ENCODE measurements at regions not wholly inside any gene's neighbourhood (a gene's known extent, or its start where the extent isn't known, plus 50 kb on each side); places are given as distances from the start of the nearest gene placed in this dataset.

- Mint-ChIP-seq H3K27ac (ENCODE audit: unreplicated experiment) (no peak overlapping the region), H3K27me3 (ENCODE audit: unreplicated experiment) (no peaks in the 10 kb centered on the region), H3K4me3 (ENCODE audit: unreplicated experiment) (no peak overlapping the region), H3K36me3 (ENCODE audit: unreplicated experiment) (no peaks in the 10 kb centered on the region), H3K4me1 (ENCODE audit: low read depth, unreplicated experiment) (no peaks in the 10 kb centered on the region), H3K9me3 (ENCODE audit: unreplicated experiment) (no peaks in the 10 kb centered on the region)
- TF ChIP-seq, protein P1, sequence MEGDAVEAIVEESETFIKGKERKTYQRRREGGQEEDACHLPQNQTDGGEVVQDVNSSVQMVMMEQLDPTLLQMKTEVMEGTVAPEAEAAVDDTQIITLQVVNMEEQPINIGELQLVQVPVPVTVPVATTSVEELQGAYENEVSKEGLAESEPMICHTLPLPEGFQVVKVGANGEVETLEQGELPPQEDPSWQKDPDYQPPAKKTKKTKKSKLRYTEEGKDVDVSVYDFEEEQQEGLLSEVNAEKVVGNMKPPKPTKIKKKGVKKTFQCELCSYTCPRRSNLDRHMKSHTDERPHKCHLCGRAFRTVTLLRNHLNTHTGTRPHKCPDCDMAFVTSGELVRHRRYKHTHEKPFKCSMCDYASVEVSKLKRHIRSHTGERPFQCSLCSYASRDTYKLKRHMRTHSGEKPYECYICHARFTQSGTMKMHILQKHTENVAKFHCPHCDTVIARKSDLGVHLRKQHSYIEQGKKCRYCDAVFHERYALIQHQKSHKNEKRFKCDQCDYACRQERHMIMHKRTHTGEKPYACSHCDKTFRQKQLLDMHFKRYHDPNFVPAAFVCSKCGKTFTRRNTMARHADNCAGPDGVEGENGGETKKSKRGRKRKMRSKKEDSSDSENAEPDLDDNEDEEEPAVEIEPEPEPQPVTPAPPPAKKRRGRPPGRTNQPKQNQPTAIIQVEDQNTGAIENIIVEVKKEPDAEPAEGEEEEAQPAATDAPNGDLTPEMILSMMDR (IDR thresholded peaks at IDR 0.05; ENCODE audit: partially characterized antibody, unreplicated experiment): no peak
- no peak for DNase-seq
These were observed 209.9 kb upstream of the CNTN3 start for GRCh38 chr3:74824366-74824765.

DNA sequence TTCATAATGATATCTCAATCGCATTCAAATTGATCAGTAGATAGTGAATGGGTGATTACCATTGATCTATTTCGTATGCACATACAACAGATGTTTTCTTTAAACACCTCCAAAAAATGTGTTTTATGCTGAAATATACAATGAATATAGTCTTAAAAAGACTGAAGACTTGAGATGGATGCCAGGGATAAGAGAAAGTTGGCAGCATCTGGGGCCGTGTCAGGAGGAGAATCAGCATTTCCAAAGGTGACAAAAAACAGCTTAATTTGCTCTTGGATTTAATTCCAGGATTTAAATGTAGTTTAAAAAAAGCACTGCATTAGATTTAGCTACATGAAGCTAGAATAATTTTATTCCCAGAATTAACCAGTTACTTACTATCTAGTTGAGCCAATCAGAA is 199.7 kb upstream of the CNTN3 start:
- DNase-seq: no peak
- Mint-ChIP-seq H3K27me3 (ENCODE audit: unreplicated experiment) (no peaks in the 10 kb centered on the region), H3K27ac (ENCODE audit: unreplicated experiment) (no peak overlapping the region), H3K4me1 (ENCODE audit: low read depth, unreplicated experiment) (no peaks in the 10 kb centered on the region), H3K36me3 (ENCODE audit: unreplicated experiment) (no peaks in the 10 kb centered on the region), H3K4me3 (ENCODE audit: unreplicated experiment) (no peak overlapping the region), H3K9me3 (ENCODE audit: unreplicated experiment) (no peaks in the 10 kb centered on the region)
- TF ChIP-seq, protein P1 (IDR thresholded peaks at IDR 0.05; ENCODE audit: partially characterized antibody, unreplicated experiment): no peak

DNA sequence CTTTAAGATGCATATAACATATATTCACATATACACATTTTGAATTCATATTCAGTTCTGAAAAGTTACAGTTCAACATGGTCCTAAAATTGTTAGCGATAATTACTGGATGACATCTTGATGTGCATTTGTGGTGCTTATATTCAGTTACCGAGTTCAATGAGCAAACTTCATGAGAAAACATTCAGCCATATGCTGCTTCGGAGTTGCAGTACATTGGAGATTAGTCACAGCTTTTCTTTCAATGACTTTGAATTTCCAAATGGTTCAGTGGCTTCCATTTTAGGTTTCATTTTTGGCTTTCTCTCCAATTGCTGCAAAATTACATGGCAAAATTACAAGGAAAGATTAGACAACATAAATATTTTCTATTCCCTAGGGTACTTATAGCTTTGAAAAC is 198.3 kb upstream of the CNTN3 start:
- Mint-ChIP-seq H3K4me1 (ENCODE audit: low read depth, unreplicated experiment) (no peaks in the 10 kb centered on the region), H3K27ac (ENCODE audit: unreplicated experiment) (no peak overlapping the region), H3K4me3 (ENCODE audit: unreplicated experiment) (no peak overlapping the region), H3K36me3 (ENCODE audit: unreplicated experiment) (no peaks in the 10 kb centered on the region), H3K27me3 (ENCODE audit: unreplicated experiment) (no peaks in the 10 kb centered on the region), H3K9me3 (ENCODE audit: unreplicated experiment) (peaks cover 6% of the 10 kb centered on the region)
- TF ChIP-seq, protein P1 (IDR thresholded peaks at IDR 0.05; ENCODE audit: partially characterized antibody, unreplicated experiment): no peak
- no peak for DNase-seq

DNA sequence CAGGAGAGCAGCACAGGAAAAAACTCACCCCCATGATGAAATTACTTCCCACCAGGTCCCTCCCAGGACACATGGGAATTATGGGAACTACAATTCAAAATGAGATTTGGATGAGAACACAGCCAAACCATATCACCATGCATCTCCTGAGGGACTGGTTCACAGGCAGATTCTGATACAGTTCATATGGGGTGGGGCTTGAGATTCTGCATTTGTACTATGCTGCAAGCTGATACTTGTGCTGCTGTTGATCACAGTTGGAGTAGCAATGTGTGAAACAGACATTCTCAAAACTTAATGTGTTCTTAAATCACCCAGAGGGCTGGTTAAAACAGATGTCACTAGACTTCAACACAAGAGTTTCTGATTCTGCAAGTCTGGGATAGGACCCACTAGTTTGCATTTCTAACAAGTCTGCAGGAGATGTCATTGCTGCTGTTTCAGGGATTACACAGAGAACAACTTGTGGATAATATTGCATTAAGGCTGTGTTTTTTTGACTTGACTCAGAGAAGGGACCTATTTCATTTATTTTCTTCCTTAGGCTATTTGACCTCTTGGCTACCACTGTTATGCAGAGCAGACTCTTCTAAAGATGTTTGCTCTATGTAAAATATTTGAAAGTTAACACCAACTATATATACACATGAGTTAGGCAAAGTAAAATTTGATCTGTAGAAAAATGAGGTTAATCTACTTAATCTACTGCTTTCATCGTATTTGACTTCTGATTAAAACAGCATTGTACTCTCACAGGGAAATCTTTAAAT is 194.2 kb upstream of the CNTN3 start:
- no peaks in the 10 kb centered on the region for H3K36me3 Mint-ChIP-seq (ENCODE audit: unreplicated experiment)
- H3K9me3 Mint-ChIP-seq (ENCODE audit: unreplicated experiment): peaks cover 6% of the 10 kb centered on the region
- no peaks in the 10 kb centered on the region for H3K4me1 Mint-ChIP-seq (ENCODE audit: low read depth, unreplicated experiment)
- H3K27ac Mint-ChIP-seq (ENCODE audit: unreplicated experiment): no peak overlapping the region
- TF ChIP-seq, protein P1 (IDR thresholded peaks at IDR 0.05; ENCODE audit: partially characterized antibody, unreplicated experiment): no peak
- H3K27me3 Mint-ChIP-seq (ENCODE audit: unreplicated experiment): no peaks in the 10 kb centered on the region
- H3K4me3 Mint-ChIP-seq (ENCODE audit: unreplicated experiment): no peak overlapping the region
- no peak for DNase-seq

DNA sequence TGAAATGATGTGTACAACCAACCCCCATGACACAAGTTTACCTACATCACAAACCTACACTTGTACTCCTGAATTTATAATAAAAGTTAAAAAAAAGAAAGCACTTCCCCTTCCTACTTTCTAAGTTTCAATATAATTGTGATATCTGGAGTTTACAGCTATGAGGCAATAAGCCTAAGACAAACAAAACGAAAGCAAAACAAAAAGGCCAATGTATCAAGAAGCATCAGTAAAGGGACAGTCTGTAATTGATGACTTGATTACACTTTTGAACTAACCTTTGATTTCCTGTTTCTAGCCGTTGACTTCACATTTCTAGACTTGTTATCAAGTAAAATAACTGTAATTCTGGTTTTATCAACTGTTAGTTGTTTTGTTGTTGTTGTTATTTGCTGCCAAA is 187.5 kb upstream of the CNTN3 start:
- TF ChIP-seq, protein P1 (IDR thresholded peaks at IDR 0.05; ENCODE audit: partially characterized antibody, unreplicated experiment): no peak
- H3K27ac Mint-ChIP-seq (ENCODE audit: unreplicated experiment): no peak overlapping the region
- DNase-seq: no peak
- H3K27me3 Mint-ChIP-seq (ENCODE audit: unreplicated experiment): no peaks in the 10 kb centered on the region
- H3K36me3 Mint-ChIP-seq (ENCODE audit: unreplicated experiment): no peaks in the 10 kb centered on the region
- peaks cover 3% of the 10 kb centered on the region for H3K9me3 Mint-ChIP-seq (ENCODE audit: unreplicated experiment)
- H3K4me1 Mint-ChIP-seq (ENCODE audit: low read depth, unreplicated experiment): no peaks in the 10 kb centered on the region
- no peak overlapping the region for H3K4me3 Mint-ChIP-seq (ENCODE audit: unreplicated experiment)

Data from glutamatergic neuron (in vitro differentiated cells).